GM23338 (cell line): ENCODE measurements at regions not wholly inside any gene's neighbourhood (a gene's known extent, or its start where the extent isn't known, plus 50 kb on each side); places are given as distances from the start of the nearest gene placed in this dataset.

Experiments used
- ATAC-seq: fragments of 200-7000 bp; cut with Tn5 transposase; 3 replicates; pipeline ENCODE4 v1.9.1; 2020
- DNase-seq: peaks from one replicate; pipeline ENCODE4 v3.0.0-alpha.2; 2015; ENCODE audit warnings: low spot score
- H2AFZ ChIP-seq: fragments of 200-600 bp; sonication (generic); 2 replicates; pipeline ENCODE4 v1.8.0; 2016; ENCODE audit warnings: antibody characterized with exemption, mild to moderate bottlenecking, moderate library complexity
- H3F3A ChIP-seq: fragments of 200-600 bp; sonication (generic); replicated peaks from 2 replicates; pipeline ENCODE4 v1.8.0; 2017; ENCODE audit warnings: antibody characterized with exemption, mixed run types, low read depth
- H3K27ac ChIP-seq: fragments of 200-600 bp; sonication (generic); 2 replicates; pipeline ENCODE4 v1.6.1; 2016; ENCODE audit warnings: low read depth
- H3K27me3 ChIP-seq: fragments of 200-600 bp; sonication (generic); 2 replicates; pipeline ENCODE4 v1.8.0; 2016; ENCODE audit warnings: mild to moderate bottlenecking, mixed run types, moderate library complexity; ENCODE audit not compliant: insufficient read depth
- H3K36me3 ChIP-seq: fragments of 200-600 bp; sonication (generic); 2 replicates; pipeline ENCODE4 v1.8.0; 2016; ENCODE audit warnings: mild to moderate bottlenecking; ENCODE audit not compliant: insufficient read depth
- H3K4me1 ChIP-seq: fragments of 200-600 bp; sonication (generic); 2 replicates; pipeline ENCODE4 v1.8.0; 2016; ENCODE audit warnings: mild to moderate bottlenecking, moderate library complexity; ENCODE audit not compliant: insufficient read depth
- H3K4me2 ChIP-seq: fragments of 200-600 bp; sonication (generic); 2 replicates; pipeline ENCODE4 v1.7.1; 2017; ENCODE audit warnings: mixed run types
- H3K4me3 ChIP-seq: fragments of 200-600 bp; sonication (generic); 2 replicates; pipeline ENCODE4 v1.6.1; 2016; ENCODE audit warnings: mixed run types
- H3K79me2 ChIP-seq: fragments of 200-600 bp; sonication (generic); replicated peaks from 2 replicates; pipeline ENCODE4 v1.8.0; 2017; ENCODE audit warnings: mild to moderate bottlenecking; ENCODE audit not compliant: insufficient read depth
- H3K9me2 ChIP-seq: fragments of 200-600 bp; sonication (generic); 2 replicates; pipeline ENCODE4 v1.8.0; 2017; ENCODE audit not compliant: insufficient read depth
- H4K20me1 ChIP-seq: fragments of 200-600 bp; sonication (generic); replicated peaks from 2 replicates; pipeline ENCODE4 v1.8.0; 2017; ENCODE audit warnings: mild to moderate bottlenecking; ENCODE audit not compliant: insufficient read depth
- H3K27ac Mint-ChIP-seq: 2 replicates; pipeline ENCODE4 v1.8.0; 2020; ENCODE audit warnings: inconsistent platforms, mild to moderate bottlenecking, moderate library complexity, mixed read lengths
- H3K27me3 Mint-ChIP-seq: 3 replicates; pipeline ENCODE4 v1.8.0; 2022; ENCODE audit warnings: low read depth, mild to moderate bottlenecking, moderate library complexity, mixed read lengths, inconsistent platforms; ENCODE audit not compliant: insufficient read depth, poor library complexity
- H3K36me3 Mint-ChIP-seq: 3 replicates; pipeline ENCODE4 v1.8.0; 2021; ENCODE audit warnings: low read depth, mild to moderate bottlenecking, inconsistent platforms, moderate library complexity, mixed read lengths
- H3K4me1 Mint-ChIP-seq: 3 replicates; pipeline ENCODE4 v1.8.0; 2020; ENCODE audit warnings: mild to moderate bottlenecking, inconsistent platforms, mixed read lengths
- H3K4me3 Mint-ChIP-seq: 3 replicates; pipeline ENCODE4 v1.8.0; 2021; ENCODE audit warnings: moderate library complexity, mild to moderate bottlenecking, inconsistent platforms, mixed read lengths
- H3K9me3 Mint-ChIP-seq: 3 replicates; pipeline ENCODE4 v1.8.0; 2020; ENCODE audit warnings: moderate library complexity, mild to moderate bottlenecking, inconsistent platforms, mixed read lengths
- CREB1 ChIP-seq: fragments of 250-450 bp; sonication (Bioruptor Pico); IDR thresholded peaks from 2 replicates; pipeline ENCODE4 v1.5.0; 2020; ENCODE audit warnings: low read depth, mild to moderate bottlenecking, moderate library complexity
- EZH2 ChIP-seq: fragments of 200-600 bp; sonication (generic); IDR thresholded peaks from one replicate; pipeline ENCODE4 v1.8.0; 2017; ENCODE audit warnings: antibody characterized with exemption, mild to moderate bottlenecking, low read depth; ENCODE audit not compliant: unreplicated experiment
- EZH2phosphoT487 ChIP-seq: fragments of 200-600 bp; sonication (generic); IDR thresholded peaks from one replicate; pipeline ENCODE4 v1.8.1; 2018; ENCODE audit warnings: antibody characterized with exemption; ENCODE audit not compliant: unreplicated experiment
- JUNB ChIP-seq: IDR thresholded peaks from one replicate; pipeline ENCODE4 v1.6.1; 2016; ENCODE audit warnings: antibody characterized with exemption; ENCODE audit not compliant: unreplicated experiment
- NANOG ChIP-seq: IDR thresholded peaks from 2 replicates; pipeline ENCODE4 v1.6.1; 2016; ENCODE audit warnings: antibody characterized with exemption, borderline replicate concordance
- POLR2AphosphoS5 ChIP-seq: IDR thresholded peaks from 2 replicates; pipeline ENCODE4 v1.6.1; 2016; ENCODE audit warnings: antibody characterized with exemption, low read depth
- STAT1 ChIP-seq: IDR thresholded peaks from one replicate; pipeline ENCODE4 v1.6.1; 2016; ENCODE audit warnings: antibody characterized with exemption; ENCODE audit not compliant: unreplicated experiment
- ZNF114 ChIP-seq: fragments of 250-450 bp; sonication (Bioruptor Pico); IDR thresholded peaks from 2 replicates; pipeline ENCODE4 v1.5.0; 2020; ENCODE audit warnings: mild to moderate bottlenecking, moderate library complexity
- ZNF331 ChIP-seq: fragments of 250-450 bp; sonication (Bioruptor Pico); IDR thresholded peaks from 2 replicates; pipeline ENCODE4 v1.5.0; 2020; ENCODE audit warnings: low read depth, mild to moderate bottlenecking, moderate library complexity
- TF ChIP-seq, protein P1 (sequence below): IDR thresholded peaks from 2 replicates; pipeline ENCODE4 v1.6.1; 2016; ENCODE audit warnings: antibody characterized with exemption
- TF ChIP-seq, protein P2 (sequence below): IDR thresholded peaks from one replicate; pipeline ENCODE4 v1.6.1; 2018; ENCODE audit warnings: antibody characterized with exemption; ENCODE audit not compliant: unreplicated experiment
- TF ChIP-seq, protein P3 (sequence below), 2 experiments: fragments of 200-600 bp in 1 of 2; sonication (generic) in 1 of 2; conservative IDR thresholded peaks; 2 replicates each; pipeline versions ENCODE4 v1.5.1 to v1.6.1; 2016 to 2017; ENCODE audit warnings: antibody characterized with exemption in 2 of 2, low read depth in 2 of 2, mild to moderate bottlenecking in 2 of 2, moderate library complexity in 1 of 2
- TF ChIP-seq, protein P4 (sequence below): fragments of 250-450 bp; sonication (Bioruptor Pico); IDR thresholded peaks from 2 replicates; pipeline ENCODE4 v1.5.0; 2020; ENCODE audit warnings: mild to moderate bottlenecking, moderate library complexity

DNA sequence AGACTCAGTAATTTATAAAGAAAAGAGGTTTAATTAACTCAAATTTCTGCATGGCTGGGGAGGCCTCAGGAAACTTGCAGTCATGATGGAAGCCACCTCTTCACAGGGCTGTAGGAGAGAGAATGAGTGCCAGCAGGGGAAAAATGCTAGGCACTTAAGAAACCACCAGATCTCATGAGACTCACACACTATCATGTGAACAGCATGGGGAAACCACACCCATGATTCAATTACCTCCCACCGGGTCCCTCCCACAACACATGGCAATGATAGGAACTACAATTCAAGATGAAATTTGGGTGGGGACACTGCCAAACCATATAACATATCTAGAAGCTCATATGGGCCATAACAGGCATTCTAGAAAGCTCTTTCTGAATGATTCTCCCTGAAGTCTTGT lies 190.3 kb downstream of the WNT5A start:
- ATAC-seq, result no peak
- H3K9me3 Mint-ChIP-seq, result no peaks in the 10 kb centered on the region
- Histone ChIP-seq H4K20me1 (no peaks in the 10 kb centered on the region), H3F3A (no peaks in the 10 kb centered on the region), H3K27ac (no peak overlapping the region), H2AFZ (no peak overlapping the region), H3K27me3 (no peaks in the 10 kb centered on the region), H3K4me1 (peaks cover 6% of the 10 kb centered on the region; the same call in 1 of the 2 replicates), H3K79me2 (no peaks in the 10 kb centered on the region), H3K9me2 (no peaks in the 10 kb centered on the region; the same call in 1 of the 2 replicates), H3K4me2 (no peak overlapping the region), H3K36me3 (no peaks in the 10 kb centered on the region), H3K4me3 (no peak overlapping the region)
- H3K4me3 Mint-ChIP-seq, result no peak overlapping the region
- no peak overlapping the region for H3K27ac Mint-ChIP-seq
- peaks cover 12% of the 10 kb centered on the region for H3K4me1 Mint-ChIP-seq
- TF ChIP-seq, protein P1, sequence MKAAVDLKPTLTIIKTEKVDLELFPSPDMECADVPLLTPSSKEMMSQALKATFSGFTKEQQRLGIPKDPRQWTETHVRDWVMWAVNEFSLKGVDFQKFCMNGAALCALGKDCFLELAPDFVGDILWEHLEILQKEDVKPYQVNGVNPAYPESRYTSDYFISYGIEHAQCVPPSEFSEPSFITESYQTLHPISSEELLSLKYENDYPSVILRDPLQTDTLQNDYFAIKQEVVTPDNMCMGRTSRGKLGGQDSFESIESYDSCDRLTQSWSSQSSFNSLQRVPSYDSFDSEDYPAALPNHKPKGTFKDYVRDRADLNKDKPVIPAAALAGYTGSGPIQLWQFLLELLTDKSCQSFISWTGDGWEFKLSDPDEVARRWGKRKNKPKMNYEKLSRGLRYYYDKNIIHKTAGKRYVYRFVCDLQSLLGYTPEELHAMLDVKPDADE, result no peak
- no peak for TF ChIP-seq STAT1
- no peak for TF ChIP-seq ZNF331 (CRISPR knock-in tag)
- no peak for TF ChIP-seq POLR2AphosphoS5
- TF ChIP-seq, protein P2, sequence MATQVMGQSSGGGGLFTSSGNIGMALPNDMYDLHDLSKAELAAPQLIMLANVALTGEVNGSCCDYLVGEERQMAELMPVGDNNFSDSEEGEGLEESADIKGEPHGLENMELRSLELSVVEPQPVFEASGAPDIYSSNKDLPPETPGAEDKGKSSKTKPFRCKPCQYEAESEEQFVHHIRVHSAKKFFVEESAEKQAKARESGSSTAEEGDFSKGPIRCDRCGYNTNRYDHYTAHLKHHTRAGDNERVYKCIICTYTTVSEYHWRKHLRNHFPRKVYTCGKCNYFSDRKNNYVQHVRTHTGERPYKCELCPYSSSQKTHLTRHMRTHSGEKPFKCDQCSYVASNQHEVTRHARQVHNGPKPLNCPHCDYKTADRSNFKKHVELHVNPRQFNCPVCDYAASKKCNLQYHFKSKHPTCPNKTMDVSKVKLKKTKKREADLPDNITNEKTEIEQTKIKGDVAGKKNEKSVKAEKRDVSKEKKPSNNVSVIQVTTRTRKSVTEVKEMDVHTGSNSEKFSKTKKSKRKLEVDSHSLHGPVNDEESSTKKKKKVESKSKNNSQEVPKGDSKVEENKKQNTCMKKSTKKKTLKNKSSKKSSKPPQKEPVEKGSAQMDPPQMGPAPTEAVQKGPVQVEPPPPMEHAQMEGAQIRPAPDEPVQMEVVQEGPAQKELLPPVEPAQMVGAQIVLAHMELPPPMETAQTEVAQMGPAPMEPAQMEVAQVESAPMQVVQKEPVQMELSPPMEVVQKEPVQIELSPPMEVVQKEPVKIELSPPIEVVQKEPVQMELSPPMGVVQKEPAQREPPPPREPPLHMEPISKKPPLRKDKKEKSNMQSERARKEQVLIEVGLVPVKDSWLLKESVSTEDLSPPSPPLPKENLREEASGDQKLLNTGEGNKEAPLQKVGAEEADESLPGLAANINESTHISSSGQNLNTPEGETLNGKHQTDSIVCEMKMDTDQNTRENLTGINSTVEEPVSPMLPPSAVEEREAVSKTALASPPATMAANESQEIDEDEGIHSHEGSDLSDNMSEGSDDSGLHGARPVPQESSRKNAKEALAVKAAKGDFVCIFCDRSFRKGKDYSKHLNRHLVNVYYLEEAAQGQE, result no peak
- no peak for TF ChIP-seq CREB1
- TF ChIP-seq, protein P3, sequence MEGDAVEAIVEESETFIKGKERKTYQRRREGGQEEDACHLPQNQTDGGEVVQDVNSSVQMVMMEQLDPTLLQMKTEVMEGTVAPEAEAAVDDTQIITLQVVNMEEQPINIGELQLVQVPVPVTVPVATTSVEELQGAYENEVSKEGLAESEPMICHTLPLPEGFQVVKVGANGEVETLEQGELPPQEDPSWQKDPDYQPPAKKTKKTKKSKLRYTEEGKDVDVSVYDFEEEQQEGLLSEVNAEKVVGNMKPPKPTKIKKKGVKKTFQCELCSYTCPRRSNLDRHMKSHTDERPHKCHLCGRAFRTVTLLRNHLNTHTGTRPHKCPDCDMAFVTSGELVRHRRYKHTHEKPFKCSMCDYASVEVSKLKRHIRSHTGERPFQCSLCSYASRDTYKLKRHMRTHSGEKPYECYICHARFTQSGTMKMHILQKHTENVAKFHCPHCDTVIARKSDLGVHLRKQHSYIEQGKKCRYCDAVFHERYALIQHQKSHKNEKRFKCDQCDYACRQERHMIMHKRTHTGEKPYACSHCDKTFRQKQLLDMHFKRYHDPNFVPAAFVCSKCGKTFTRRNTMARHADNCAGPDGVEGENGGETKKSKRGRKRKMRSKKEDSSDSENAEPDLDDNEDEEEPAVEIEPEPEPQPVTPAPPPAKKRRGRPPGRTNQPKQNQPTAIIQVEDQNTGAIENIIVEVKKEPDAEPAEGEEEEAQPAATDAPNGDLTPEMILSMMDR (conservative IDR thresholded peaks at IDR 0.05; ENCODE audit: low read depth in 2 of 2), result no peak
- no peak for TF ChIP-seq EZH2phosphoT487
- no peak for TF ChIP-seq ZNF114 (CRISPR knock-in tag)
- TF ChIP-seq, protein P4, sequence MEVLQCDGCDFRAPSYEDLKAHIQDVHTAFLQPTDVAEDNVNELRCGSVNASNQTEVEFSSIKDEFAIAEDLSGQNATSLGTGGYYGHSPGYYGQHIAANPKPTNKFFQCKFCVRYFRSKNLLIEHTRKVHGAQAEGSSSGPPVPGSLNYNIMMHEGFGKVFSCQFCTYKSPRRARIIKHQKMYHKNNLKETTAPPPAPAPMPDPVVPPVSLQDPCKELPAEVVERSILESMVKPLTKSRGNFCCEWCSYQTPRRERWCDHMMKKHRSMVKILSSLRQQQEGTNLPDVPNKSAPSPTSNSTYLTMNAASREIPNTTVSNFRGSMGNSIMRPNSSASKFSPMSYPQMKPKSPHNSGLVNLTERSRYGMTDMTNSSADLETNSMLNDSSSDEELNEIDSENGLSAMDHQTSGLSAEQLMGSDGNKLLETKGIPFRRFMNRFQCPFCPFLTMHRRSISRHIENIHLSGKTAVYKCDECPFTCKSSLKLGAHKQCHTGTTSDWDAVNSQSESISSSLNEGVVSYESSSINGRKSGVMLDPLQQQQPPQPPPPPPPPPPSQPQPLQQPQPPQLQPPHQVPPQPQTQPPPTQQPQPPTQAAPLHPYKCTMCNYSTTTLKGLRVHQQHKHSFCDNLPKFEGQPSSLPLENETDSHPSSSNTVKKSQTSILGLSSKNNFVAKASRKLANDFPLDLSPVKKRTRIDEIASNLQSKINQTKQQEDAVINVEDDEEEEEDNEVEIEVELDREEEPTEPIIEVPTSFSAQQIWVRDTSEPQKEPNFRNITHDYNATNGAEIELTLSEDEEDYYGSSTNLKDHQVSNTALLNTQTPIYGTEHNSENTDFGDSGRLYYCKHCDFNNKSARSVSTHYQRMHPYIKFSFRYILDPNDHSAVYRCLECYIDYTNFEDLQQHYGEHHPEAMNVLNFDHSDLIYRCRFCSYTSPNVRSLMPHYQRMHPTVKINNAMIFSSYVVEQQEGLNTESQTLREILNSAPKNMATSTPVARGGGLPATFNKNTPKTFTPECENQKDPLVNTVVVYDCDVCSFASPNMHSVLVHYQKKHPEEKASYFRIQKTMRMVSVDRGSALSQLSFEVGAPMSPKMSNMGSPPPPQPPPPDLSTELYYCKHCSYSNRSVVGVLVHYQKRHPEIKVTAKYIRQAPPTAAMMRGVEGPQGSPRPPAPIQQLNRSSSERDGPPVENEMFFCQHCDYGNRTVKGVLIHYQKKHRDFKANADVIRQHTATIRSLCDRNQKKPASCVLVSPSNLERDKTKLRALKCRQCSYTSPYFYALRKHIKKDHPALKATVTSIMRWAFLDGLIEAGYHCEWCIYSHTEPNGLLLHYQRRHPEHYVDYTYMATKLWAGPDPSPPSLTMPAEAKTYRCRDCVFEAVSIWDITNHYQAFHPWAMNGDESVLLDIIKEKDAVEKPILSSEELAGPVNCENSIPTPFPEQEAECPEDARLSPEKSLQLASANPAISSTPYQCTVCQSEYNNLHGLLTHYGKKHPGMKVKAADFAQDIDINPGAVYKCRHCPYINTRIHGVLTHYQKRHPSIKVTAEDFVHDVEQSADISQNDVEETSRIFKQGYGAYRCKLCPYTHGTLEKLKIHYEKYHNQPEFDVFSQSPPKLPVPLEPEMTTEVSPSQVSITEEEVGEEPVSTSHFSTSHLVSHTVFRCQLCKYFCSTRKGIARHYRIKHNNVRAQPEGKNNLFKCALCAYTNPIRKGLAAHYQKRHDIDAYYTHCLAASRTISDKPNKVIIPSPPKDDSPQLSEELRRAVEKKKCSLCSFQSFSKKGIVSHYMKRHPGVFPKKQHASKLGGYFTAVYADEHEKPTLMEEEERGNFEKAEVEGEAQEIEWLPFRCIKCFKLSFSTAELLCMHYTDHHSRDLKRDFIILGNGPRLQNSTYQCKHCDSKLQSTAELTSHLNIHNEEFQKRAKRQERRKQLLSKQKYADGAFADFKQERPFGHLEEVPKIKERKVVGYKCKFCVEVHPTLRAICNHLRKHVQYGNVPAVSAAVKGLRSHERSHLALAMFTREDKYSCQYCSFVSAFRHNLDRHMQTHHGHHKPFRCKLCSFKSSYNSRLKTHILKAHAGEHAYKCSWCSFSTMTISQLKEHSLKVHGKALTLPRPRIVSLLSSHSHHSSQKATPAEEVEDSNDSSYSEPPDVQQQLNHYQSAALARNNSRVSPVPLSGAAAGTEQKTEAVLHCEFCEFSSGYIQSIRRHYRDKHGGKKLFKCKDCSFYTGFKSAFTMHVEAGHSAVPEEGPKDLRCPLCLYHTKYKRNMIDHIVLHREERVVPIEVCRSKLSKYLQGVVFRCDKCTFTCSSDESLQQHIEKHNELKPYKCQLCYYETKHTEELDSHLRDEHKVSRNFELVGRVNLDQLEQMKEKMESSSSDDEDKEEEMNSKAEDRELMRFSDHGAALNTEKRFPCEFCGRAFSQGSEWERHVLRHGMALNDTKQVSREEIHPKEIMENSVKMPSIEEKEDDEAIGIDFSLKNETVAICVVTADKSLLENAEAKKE (CRISPR knock-in tag), result no peak
- TF ChIP-seq EZH2, result no peak
- no peak for TF ChIP-seq NANOG
- TF ChIP-seq JUNB, result no peak
- DNase-seq, result no peak
- H3K36me3 Mint-ChIP-seq, result no peaks in the 10 kb centered on the region
- H3K27me3 Mint-ChIP-seq, result no peaks in the 10 kb centered on the region
